22Rv1 (cell line): ENCODE measurements at regions not wholly inside any gene's neighbourhood (a gene's known extent, or its start where the extent isn't known, plus 50 kb on each side); places are given as distances from the start of the nearest gene placed in this dataset.

ENCODE experiments used
- H3K27ac ChIP-seq: fragments of 450-650 bp; 2 replicates; pipeline ENCODE4 v1.5.1; 2017
- ZFX ChIP-seq: fragments of 450-650 bp; IDR thresholded peaks from 2 replicates; pipeline ENCODE4 v1.6.1; 2017; ENCODE audit warnings: antibody characterized with exemption, borderline replicate concordance
- TF ChIP-seq, protein P1 (sequence below): fragments of 450-650 bp; IDR thresholded peaks from 2 replicates; pipeline ENCODE4 v1.5.1; 2017; ENCODE audit warnings: mild to moderate bottlenecking

DNA sequence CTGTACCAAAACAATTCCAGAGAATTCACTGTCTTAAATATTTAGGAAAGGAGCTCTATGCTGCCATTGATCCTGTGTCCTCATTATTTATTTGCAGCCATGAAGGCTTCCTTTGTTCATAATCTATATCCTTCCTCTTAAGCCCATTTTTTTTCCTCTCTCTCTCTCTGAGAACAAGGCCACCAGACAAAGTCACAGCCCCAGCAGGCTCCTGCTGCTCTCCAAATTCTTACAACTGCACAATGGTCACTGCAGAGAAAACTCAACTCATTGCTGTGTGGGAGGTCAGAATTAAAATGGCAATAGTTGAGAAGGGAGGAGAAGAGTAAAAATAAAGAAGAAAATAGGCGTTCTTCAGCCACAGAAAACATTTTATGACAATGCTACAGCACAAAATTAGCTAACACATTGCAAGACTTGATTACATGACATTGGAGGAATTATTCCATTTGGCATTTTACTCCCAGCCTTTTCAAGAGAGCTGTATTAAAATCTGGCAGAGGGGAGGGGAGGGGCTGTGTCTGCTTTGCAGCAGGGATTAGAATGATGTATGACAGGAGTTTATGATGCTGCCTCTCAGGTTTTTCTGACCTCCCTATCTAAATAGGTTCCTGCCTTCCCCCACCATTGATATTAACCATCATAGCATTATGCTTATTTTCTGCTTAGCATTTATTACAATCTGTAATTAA lies 399.7 kb upstream of the THBS1 start:
- TF ChIP-seq, protein P1, sequence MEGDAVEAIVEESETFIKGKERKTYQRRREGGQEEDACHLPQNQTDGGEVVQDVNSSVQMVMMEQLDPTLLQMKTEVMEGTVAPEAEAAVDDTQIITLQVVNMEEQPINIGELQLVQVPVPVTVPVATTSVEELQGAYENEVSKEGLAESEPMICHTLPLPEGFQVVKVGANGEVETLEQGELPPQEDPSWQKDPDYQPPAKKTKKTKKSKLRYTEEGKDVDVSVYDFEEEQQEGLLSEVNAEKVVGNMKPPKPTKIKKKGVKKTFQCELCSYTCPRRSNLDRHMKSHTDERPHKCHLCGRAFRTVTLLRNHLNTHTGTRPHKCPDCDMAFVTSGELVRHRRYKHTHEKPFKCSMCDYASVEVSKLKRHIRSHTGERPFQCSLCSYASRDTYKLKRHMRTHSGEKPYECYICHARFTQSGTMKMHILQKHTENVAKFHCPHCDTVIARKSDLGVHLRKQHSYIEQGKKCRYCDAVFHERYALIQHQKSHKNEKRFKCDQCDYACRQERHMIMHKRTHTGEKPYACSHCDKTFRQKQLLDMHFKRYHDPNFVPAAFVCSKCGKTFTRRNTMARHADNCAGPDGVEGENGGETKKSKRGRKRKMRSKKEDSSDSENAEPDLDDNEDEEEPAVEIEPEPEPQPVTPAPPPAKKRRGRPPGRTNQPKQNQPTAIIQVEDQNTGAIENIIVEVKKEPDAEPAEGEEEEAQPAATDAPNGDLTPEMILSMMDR = no peak
- TF ChIP-seq ZFX = no peak
- no peak overlapping the region for H3K27ac ChIP-seq

DNA sequence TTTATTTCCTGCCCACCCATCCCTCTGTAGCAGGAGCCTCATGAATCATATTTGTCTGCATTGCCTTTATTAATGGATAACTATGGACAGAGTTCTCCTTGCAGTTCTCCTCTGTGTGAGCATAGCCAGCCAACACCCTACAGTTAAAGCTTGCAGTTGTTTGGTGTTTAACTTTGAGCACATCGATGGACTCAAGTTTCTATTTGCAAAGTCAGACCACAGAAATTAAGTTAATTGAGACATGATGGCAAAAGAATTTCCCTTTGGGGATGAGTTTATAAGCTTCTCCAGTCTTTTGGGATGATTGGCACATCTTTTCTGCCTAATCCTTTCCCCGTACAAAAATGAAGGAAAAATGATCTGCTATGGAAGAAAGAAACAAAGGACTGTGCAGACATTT lies 398.9 kb upstream of the THBS1 start:
- TF ChIP-seq, protein P1 = no peak
- no peak for TF ChIP-seq ZFX
- no peak overlapping the region for H3K27ac ChIP-seq

DNA sequence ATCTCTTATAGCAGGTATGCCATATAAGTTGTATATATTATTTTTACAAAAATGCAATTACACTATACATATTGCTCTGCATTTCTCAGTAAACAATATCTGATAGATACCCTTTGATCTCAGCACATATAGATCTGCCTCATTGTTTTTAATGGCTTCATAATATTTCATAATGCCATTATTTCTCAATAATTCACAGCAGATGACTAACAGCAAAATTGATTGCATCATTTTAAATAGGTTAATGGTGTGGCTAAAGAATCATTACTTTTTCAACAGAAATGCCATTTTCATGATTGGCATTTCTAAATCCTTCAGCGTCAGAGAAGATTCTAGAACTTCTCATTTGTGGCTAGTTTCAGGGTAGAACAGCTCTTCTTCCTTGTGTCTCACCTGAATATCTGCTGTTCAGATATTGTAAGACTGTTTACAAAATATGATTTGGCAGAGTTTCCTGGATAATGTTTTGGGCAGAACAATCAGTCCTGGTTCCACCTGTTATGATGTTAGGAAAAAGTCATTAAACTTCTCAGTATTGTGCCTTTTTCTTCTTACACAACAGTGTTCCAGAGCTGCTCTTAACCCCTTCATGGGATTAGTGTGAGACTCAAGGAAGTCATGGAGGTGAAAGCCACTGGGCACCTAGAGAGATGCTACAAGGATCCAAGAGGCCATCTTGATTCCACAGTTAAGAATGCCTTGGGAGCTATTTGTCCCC lies 397.6 kb upstream of the THBS1 start:
- no peak overlapping the region for H3K27ac ChIP-seq
- TF ChIP-seq, protein P1 = no peak
- no peak for TF ChIP-seq ZFX

DNA sequence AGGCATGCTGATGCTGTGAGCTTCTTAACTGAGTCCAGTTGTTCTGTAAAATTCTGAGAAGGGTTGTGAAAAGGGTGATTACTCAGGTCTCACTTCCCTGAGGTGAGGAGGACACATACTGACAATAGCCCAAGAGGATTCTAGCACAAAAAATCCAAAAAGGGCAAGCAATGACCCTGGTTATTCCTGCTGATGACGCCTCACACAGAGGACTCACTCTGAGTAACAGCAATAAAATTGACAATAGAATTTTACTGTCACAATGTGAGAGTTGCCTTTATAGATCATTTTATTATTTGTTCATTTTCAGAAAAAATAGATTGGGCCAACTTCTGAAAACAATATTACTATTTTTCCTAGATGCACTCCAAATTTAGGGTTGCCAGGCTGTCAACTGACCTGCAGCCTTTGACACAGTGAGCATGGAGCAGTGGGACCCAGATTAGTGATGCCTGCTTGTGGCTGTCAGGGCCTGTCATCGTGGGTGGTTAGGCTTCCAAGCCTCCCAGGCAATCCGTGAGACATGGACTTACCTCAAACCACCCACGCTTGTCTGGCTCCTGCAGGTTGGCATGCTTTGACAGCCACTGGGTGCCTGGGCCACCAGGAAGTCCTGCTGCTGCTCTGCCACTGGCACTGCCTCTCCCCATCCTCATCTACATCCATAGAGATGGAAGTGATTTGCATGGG lies 396.0 kb upstream of the THBS1 start:
- TF ChIP-seq, protein P1 = no peak
- TF ChIP-seq ZFX = no peak

DNA sequence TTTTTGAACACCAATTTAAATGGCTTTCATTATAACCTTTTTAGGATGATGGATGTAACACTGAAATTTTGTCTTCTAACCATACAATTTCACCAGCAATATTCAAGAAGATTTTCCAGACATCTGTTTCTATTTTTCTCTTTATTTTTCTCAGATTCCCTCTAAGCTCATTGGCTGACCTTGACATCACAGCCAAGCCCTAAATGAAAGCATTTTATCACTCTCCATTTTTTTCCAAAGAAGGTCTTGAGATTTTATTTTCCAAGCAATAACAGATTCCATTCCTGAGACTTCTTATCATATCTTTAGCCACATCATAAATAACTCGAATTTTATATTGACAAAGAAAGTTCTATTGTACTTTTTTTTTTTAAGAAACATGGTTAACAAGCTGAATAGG lies 392.6 kb upstream of the THBS1 start:
- H3K27ac ChIP-seq = no peak overlapping the region

More for the DNA sequence above, 396.0 kb upstream of the THBS1 start:
- H3K27ac ChIP-seq = no peak overlapping the region

DNA sequence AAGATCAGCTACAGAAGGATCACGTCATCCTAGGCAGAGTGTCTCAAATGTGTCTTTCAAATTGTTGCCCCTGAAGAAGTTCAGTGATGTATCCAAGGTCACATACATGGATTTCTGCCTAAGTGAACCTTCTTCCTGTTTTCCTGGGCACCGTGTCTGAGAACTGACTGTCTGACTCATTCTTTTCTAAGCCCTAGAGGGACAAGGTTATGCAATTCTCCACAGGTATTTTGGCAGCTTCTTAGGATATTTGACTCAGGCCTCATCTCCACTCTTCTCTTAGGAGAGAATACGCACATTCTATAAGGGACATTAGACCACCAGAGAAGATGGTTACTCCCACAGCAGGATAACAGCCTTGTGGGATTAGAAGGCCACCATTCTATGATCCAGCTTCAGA lies 391.9 kb upstream of the THBS1 start:
- H3K27ac ChIP-seq = no peak overlapping the region
- TF ChIP-seq, protein P1 = no peak
- TF ChIP-seq ZFX = no peak

More for the DNA sequence above, 392.6 kb upstream of the THBS1 start:
- TF ChIP-seq, protein P1 = no peak
- TF ChIP-seq ZFX = no peak

DNA sequence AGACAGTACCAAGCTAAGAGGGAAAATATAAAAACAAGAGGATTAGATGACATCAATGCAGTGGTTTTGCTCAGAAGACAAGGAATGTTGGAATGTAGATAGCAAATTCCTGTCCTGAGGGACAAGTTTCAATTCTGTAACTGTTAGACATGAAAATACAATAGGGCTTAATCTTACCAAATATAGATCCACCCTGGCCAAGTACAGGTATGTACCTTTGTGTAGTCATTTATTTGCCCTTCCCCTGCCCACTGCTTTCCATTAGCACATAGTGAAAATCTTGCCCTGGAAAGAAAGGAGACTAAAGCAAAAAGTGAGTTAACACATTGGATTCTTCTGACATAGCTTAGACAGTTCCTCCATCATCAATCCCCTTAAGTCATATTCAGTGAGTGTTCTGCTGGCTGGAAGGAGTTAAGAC lies 389.0 kb upstream of the THBS1 start:
- no peak overlapping the region for H3K27ac ChIP-seq
- TF ChIP-seq, protein P1 = no peak
- no peak for TF ChIP-seq ZFX
